Activated CD4-positive, alpha-beta T cell treated with anti-CD3 and anti-CD28 coated beads for 36 hours (primary cell): ENCODE measurements at regions not wholly inside any gene's neighbourhood (a gene's known extent, or its start where the extent isn't known, plus 50 kb on each side); places are given as distances from the start of the nearest gene placed in this dataset.

Experiments used
- ATAC-seq: fragments of 200-7000 bp; cut with Tn5 transposase; one replicate; pipeline ENCODE4 v1.10.0; 2021; ENCODE audit warnings: mild to moderate bottlenecking, moderate library complexity
- CTCF ChIA-PET: fragments of 350-600 bp; sonication (Branson Sonifier 250); formaldehyde crosslinking; loops from one replicate; lab custom pipeline; 2021; ENCODE audit warnings: antibody characterized with exemption; lab: Charles Lee
- POLR2A ChIA-PET: fragments of 350-600 bp; sonication (Branson Sonifier 250); formaldehyde crosslinking; loops from one replicate; lab custom pipeline; 2021; ENCODE audit warnings: antibody characterized with exemption, inconsistent platforms; lab: Charles Lee
- DNase-seq: peaks from one replicate; pipeline ENCODE4 v3.0.0-alpha.2; 2020
- H3K27ac Mint-ChIP-seq: one replicate; pipeline ENCODE4 v1.8.0; 2021; ENCODE audit warnings: mixed read lengths
- H3K27me3 Mint-ChIP-seq: one replicate; pipeline ENCODE4 v1.8.0; 2021; ENCODE audit warnings: mixed read lengths
- H3K36me3 Mint-ChIP-seq: one replicate; pipeline ENCODE4 v1.8.0; 2021; ENCODE audit warnings: low read depth, mixed read lengths
- H3K4me1 Mint-ChIP-seq: one replicate; pipeline ENCODE4 v1.8.0; 2021; ENCODE audit warnings: mixed read lengths
- H3K4me3 Mint-ChIP-seq: one replicate; pipeline ENCODE4 v1.8.0; 2021; ENCODE audit warnings: mild to moderate bottlenecking, moderate library complexity, mixed read lengths
- H3K9me3 Mint-ChIP-seq: one replicate; pipeline ENCODE4 v1.8.0; 2021; ENCODE audit warnings: low read depth, mixed read lengths
- intact Hi-C, 2 experiments: fragments of 100-400 bp; cut with DNase I in 1 of 2; cut with micrococcal nuclease in 1 of 2; formaldehyde crosslinking; loops; one replicate each; pipeline versions ENCODE4 v1.14.2 to v1.15.1; 2022 to 2024; cut with DNase I, micrococcal nuclease

DNA sequence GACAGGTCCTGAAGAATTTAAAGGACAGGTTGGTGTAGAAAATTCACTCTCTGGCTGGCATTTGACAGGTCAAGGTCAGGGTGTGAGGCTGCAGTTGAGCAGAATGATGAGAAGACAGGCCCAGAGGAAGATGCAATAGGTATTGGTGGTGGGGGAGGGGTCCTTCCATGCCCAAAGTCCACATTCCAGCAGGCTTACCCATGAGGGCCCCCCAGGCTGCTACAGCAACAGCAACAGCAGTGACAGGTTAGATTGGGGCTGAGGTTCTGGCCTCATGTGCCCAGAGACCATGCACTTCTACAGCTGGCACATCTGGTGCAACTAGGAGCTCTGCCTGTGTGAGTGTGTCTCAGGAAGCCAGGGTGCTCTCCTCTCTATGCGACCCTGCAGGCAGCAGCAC, 223.5 kb upstream of the GHITM start:
- DNase-seq (no peak), ATAC-seq (no peak)
- Mint-ChIP-seq H3K4me3 (no peak overlapping the region), H3K27ac (no peak overlapping the region), H3K9me3 (no peaks in the 10 kb centered on the region), H3K4me1 (no peaks in the 10 kb centered on the region), H3K36me3 (no peaks in the 10 kb centered on the region), H3K27me3 (peaks cover 4% of the 10 kb centered on the region)
- intact Hi-C loops: no loop called here
- ChIA-PET POLR2A (no interaction called here), CTCF (no interaction called here)

- Mint-ChIP-seq H3K4me3 (no peak overlapping the region), H3K9me3 (no peaks in the 10 kb centered on the region), H3K36me3 (no peaks in the 10 kb centered on the region), H3K27ac (no peak overlapping the region), H3K27me3 (peaks cover 7% of the 10 kb centered on the region), H3K4me1 (no peaks in the 10 kb centered on the region)
- POLR2A ChIA-PET: no interaction called here
- intact Hi-C loops: no loop called here
- ATAC-seq (peak; percentile 44), DNase-seq (peak; percentile 37)
- CTCF ChIA-PET: no interaction called here
Observed at GRCh38 chr10:83917537-83918506, 221.5 kb upstream of the GHITM start.

DNA sequence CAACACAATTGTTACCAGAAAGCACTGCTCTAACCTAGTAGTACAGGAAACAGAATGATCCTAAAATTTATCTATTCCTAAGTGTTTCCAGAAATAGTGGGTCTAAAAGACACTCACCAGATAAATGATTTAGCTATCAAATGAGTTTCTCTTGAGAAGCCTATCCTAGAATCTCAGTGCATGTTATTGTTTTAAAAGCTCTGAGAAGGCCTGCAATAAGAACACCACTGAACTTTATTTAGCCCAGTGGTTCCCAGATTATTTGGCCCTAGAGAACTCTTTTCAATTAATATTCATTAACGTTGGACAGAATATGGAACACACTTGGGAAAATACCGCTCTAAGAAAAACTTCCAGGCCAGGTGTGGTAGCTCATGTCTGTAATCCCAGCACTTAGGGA, 220.1 kb upstream of the GHITM start:
- H3K4me1 Mint-ChIP-seq: no peaks in the 10 kb centered on the region
- no peaks in the 10 kb centered on the region for H3K36me3 Mint-ChIP-seq
- CTCF ChIA-PET: interaction anchor here (1.0 kb wide), 1 partner anchor 45 kb away, joined by 3 read pairs; no protein-coding TSS in a partner anchor
- no peak for ATAC-seq
- intact Hi-C loops: no loop called here
- POLR2A ChIA-PET: no interaction called here
- H3K27me3 Mint-ChIP-seq: peaks cover 7% of the 10 kb centered on the region
- no peak for DNase-seq
- H3K27ac Mint-ChIP-seq: no peak overlapping the region
- H3K9me3 Mint-ChIP-seq: no peaks in the 10 kb centered on the region
- H3K4me3 Mint-ChIP-seq: no peak overlapping the region

DNA sequence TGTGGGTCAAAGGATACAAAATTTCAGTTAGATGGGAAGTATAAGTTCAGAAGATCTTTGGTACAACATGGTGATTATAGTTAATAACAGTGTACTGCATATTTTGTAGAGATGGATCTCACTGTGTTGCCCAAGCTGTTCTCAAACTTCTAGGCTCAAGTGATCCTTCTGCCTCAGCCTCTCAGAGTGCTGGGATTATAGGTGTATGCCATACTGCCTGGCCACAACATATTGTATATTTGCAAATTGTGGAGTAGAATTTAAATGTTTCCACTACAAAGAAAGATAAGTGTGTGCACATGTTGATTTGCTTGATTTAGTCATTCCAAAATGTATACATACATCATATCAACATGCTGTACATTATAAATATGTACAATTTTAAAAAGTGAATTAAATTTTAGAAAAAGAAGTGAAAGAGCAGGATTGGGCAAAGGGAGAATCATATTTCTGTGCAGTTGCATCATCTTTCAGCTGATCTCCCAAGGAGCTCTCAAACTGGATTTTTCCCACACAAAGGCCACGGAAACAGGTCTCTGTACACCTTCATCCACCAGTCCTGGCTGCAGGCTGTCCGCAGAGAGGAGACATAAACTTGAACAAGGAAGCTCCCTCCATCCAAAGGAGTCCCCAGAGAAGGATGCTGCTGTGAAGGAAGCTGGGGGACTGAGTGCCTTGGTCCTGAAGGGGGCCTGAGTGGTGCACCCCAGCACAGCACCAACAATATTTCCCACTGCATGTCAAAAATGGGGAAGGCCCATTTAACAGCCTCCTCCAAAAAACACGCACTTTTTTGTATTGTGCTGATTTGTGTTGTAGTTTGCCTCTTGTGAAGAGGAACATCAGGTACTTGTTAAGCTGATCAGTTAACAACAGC, 217.1 kb upstream of the GHITM start:
- ATAC-seq (no peak), DNase-seq (no peak)
- H3K4me3 Mint-ChIP-seq: no peak overlapping the region
- no peaks in the 10 kb centered on the region for H3K36me3 Mint-ChIP-seq
- no peaks in the 10 kb centered on the region for H3K4me1 Mint-ChIP-seq
- CTCF ChIA-PET: no interaction called here
- intact Hi-C loops: no loop called here
- H3K9me3 Mint-ChIP-seq: no peaks in the 10 kb centered on the region
- peaks cover 12% of the 10 kb centered on the region for H3K27me3 Mint-ChIP-seq
- POLR2A ChIA-PET: no interaction called here
- no peak overlapping the region for H3K27ac Mint-ChIP-seq

DNA sequence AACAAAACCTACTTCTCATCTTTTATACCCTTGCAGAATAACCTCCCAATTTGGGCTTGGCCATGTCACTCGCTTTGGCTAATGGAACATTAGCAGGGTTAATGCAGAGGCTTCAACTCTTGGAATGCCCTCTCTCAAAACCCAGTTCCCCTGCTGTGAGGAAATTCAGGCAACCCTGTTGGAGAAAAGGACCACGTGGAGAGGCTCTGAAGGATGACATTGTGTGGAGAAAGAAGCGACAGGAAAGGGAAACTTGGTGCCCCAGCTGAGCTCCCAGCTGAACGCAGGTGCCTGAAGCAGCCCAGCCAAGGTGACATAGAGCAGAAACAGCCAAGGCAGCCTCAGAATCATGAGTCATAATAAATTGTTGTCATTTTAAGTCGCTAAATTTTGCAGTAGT, 214.2 kb upstream of the GHITM start:
- Mint-ChIP-seq H3K27ac (no peak overlapping the region), H3K36me3 (no peaks in the 10 kb centered on the region), H3K4me3 (no peak overlapping the region), H3K27me3 (peaks cover 15% of the 10 kb centered on the region), H3K4me1 (no peaks in the 10 kb centered on the region), H3K9me3 (no peaks in the 10 kb centered on the region)
- no peak for DNase-seq
- ATAC-seq: no peak
- ChIA-PET CTCF (no interaction called here), POLR2A (no interaction called here)
- intact Hi-C loops: no loop called here

GRCh38 chr10:83926606-83927005, 212.7 kb upstream of the GHITM start:
- ATAC-seq (no peak), DNase-seq (no peak)
- CTCF ChIA-PET: no interaction called here
- intact Hi-C loops: no loop called here
- POLR2A ChIA-PET: no interaction called here
- Mint-ChIP-seq H3K27me3 (peaks cover 12% of the 10 kb centered on the region), H3K9me3 (no peaks in the 10 kb centered on the region), H3K4me1 (no peaks in the 10 kb centered on the region), H3K36me3 (no peaks in the 10 kb centered on the region), H3K4me3 (no peak overlapping the region), H3K27ac (no peak overlapping the region)

GRCh38 chr10:83927166-83927565, 212.1 kb upstream of the GHITM start:
- intact Hi-C loops: no loop called here
- Mint-ChIP-seq H3K9me3 (no peaks in the 10 kb centered on the region), H3K36me3 (no peaks in the 10 kb centered on the region), H3K27ac (no peak overlapping the region), H3K4me1 (no peaks in the 10 kb centered on the region), H3K27me3 (peaks cover 12% of the 10 kb centered on the region), H3K4me3 (no peak overlapping the region)
- DNase-seq: no peak
- CTCF ChIA-PET: no interaction called here
- ATAC-seq: no peak
- POLR2A ChIA-PET: no interaction called here

DNA sequence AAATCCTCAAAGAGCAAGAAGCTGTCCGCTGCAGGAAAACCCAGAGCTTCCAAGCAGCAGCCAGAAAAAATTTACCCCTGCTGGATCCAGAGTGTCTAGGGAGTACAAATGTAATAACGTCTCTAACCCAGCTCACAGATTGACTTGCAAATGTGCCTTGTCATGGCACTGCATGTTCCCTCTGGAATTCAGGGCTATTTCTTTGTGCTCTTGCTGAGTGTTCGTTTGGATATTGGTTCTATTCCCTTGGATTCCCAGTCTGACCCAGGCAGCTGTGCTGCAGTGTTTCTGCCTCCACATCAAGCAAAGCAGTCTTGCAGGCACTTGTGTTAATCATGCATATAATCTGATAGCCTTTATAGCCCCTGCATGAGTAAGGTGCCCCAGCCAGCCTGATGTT, 209.9 kb upstream of the GHITM start:
- no peaks in the 10 kb centered on the region for H3K36me3 Mint-ChIP-seq
- H3K27ac Mint-ChIP-seq: no peak overlapping the region
- CTCF ChIA-PET: interaction anchor here (0.6 kb wide), 1 partner anchor 46 kb away, joined by 4 read pairs; no protein-coding TSS in a partner anchor
- H3K4me3 Mint-ChIP-seq: no peak overlapping the region
- POLR2A ChIA-PET: no interaction called here
- no peak for DNase-seq
- no peaks in the 10 kb centered on the region for H3K4me1 Mint-ChIP-seq
- H3K27me3 Mint-ChIP-seq: peaks cover 12% of the 10 kb centered on the region
- intact Hi-C loops: no loop called here
- ATAC-seq: no peak
- H3K9me3 Mint-ChIP-seq: no peaks in the 10 kb centered on the region

GRCh38 chr10:83931669-83932068, 207.6 kb upstream of the GHITM start:
- no peaks in the 10 kb centered on the region for H3K9me3 Mint-ChIP-seq
- no peak for ATAC-seq

DNA sequence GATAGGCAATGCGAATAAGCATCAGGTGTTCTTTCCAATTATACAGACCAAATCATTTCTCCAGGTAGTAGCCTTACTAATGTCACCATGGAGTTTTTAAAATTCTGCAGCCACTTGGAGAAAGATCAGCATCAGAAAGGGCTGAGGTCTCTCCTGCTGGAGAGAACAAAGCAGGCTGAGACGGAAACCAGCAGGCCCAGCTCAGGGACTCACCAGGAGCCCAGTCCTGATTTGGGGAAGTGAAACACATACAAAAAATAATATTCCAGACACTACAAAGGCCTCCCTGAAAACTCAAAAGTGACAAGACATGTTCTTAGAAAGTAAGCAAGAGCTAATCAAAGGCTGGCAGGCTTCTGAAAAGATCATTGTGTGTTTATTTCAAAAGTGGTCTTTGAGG, 207.1 kb upstream of the GHITM start:
- no peak for ATAC-seq
- Mint-ChIP-seq H3K9me3 (no peaks in the 10 kb centered on the region), H3K36me3 (no peaks in the 10 kb centered on the region), H3K4me3 (no peak overlapping the region), H3K27ac (no peak overlapping the region), H3K4me1 (no peaks in the 10 kb centered on the region), H3K27me3 (peaks cover 2% of the 10 kb centered on the region)
- CTCF ChIA-PET: no interaction called here
- intact Hi-C loops: no loop called here
- DNase-seq: no peak
- POLR2A ChIA-PET: no interaction called here

More at GRCh38 chr10:83931669-83932068, 207.6 kb upstream of the GHITM start:
- Mint-ChIP-seq H3K27me3 (peaks cover 2% of the 10 kb centered on the region), H3K36me3 (no peaks in the 10 kb centered on the region), H3K27ac (no peak overlapping the region), H3K4me1 (no peaks in the 10 kb centered on the region), H3K4me3 (no peak overlapping the region)
- intact Hi-C loops: no loop called here
- POLR2A ChIA-PET: no interaction called here
- DNase-seq: no peak
- CTCF ChIA-PET: no interaction called here

- no peaks in the 10 kb centered on the region for H3K4me1 Mint-ChIP-seq
- ChIA-PET POLR2A (no interaction called here), CTCF (interaction anchor here (1.5 kb wide), 1 partner anchor 18 kb away, joined by 3 read pairs; no protein-coding TSS in a partner anchor)
- H3K36me3 Mint-ChIP-seq: no peaks in the 10 kb centered on the region
- no peak overlapping the region for H3K27ac Mint-ChIP-seq
- DNase-seq (no peak), ATAC-seq (no peak)
- no peaks in the 10 kb centered on the region for H3K9me3 Mint-ChIP-seq
- H3K4me3 Mint-ChIP-seq: no peak overlapping the region
- H3K27me3 Mint-ChIP-seq: peaks cover under 1% of the 10 kb centered on the region
- intact Hi-C loops: no loop called here
Observed at GRCh38 chr10:83934062-83934461, 205.2 kb upstream of the GHITM start.
